OCI-LY7 (cell line): ENCODE measurements at regions not wholly inside any gene's neighbourhood (a gene's known extent, or its start where the extent isn't known, plus 50 kb on each side); places are given as distances from the start of the nearest gene placed in this dataset.

Experiments used
- BruUV-seq: library from RNA; stranded (reverse); fragments of 400-500 nt; replicated peaks from 2 replicates; lab custom pipeline; 2021; lab: Mats Ljungman, UMichigan
- CTCF ChIA-PET: fragments of 300-600 bp; sonication (Branson Sonifier 250); formaldehyde crosslinking; loops from one replicate; lab custom pipeline; 2022; ENCODE audit warnings: antibody characterized with exemption; ENCODE audit not compliant: unreplicated experiment; lab: Charles Lee
- POLR2A ChIA-PET: fragments of 300-600 bp; sonication (Branson Sonifier 250); formaldehyde crosslinking; loops from one replicate; lab custom pipeline; 2022; ENCODE audit warnings: antibody characterized with exemption; lab: Charles Lee
- DNase-seq: peaks from one replicate; pipeline ENCODE4 v3.0.0-alpha.2; 2015; ENCODE audit warnings: low spot score
- H2AFZ ChIP-seq: fragments of 200-600 bp; sonication (generic), shearing (Covaris generic); 2 replicates; pipeline ENCODE4 v1.6.1; 2014; ENCODE audit warnings: mild to moderate bottlenecking, antibody characterized with exemption, low read length, moderate library complexity
- H3K27ac ChIP-seq: fragments of 200-600 bp; sonication (generic); 2 replicates; pipeline ENCODE4 v1.5.1; 2014; ENCODE audit warnings: mixed run types, low read depth, mild to moderate bottlenecking, moderate library complexity, low read length, inconsistent platforms; ENCODE audit not compliant: poor library complexity, severe bottlenecking
- H3K36me3 ChIP-seq: fragments of 200-600 bp; sonication (generic); 2 replicates; pipeline ENCODE4 v1.6.1; 2014; ENCODE audit warnings: mild to moderate bottlenecking, antibody characterized with exemption, low read length, moderate library complexity, mixed read lengths; ENCODE audit not compliant: insufficient read depth
- H3K4me1 ChIP-seq: fragments of 200-600 bp; sonication (generic); 2 replicates; pipeline ENCODE4 v1.5.1; 2014; ENCODE audit warnings: mild to moderate bottlenecking, low read length; ENCODE audit not compliant: insufficient read depth, poor library complexity, severe bottlenecking
- H3K4me2 ChIP-seq: fragments of 200-600 bp; sonication (generic); 2 replicates; pipeline ENCODE4 v1.6.1; 2014; ENCODE audit warnings: mild to moderate bottlenecking, low read length
- H3K4me3 ChIP-seq: fragments of 200-600 bp; sonication (generic); 2 replicates; pipeline ENCODE4 v1.5.1; 2014; ENCODE audit warnings: mild to moderate bottlenecking, low read depth, low read length; ENCODE audit not compliant: poor library complexity, severe bottlenecking
- H3K79me2 ChIP-seq: fragments of 200-600 bp; sonication (generic); 2 replicates; pipeline ENCODE4 v1.6.1; 2016; ENCODE audit warnings: low read depth, mild to moderate bottlenecking, low read length, moderate library complexity, mixed read lengths; ENCODE audit not compliant: insufficient read depth
- H3K9me2 ChIP-seq: fragments of 200-600 bp; sonication (generic); 2 replicates; pipeline ENCODE4 v1.6.1; 2016; ENCODE audit warnings: mild to moderate bottlenecking, low read length, mixed read lengths; ENCODE audit not compliant: insufficient read depth
- H3K9me3 ChIP-seq: fragments of 200-600 bp; sonication (generic); 2 replicates; pipeline ENCODE4 v1.6.1; 2014; ENCODE audit warnings: mild to moderate bottlenecking, mixed run types, low read length, mixed read lengths
- H4K20me1 ChIP-seq: fragments of 200-600 bp; sonication (generic); 2 replicates; pipeline ENCODE4 v1.6.1; 2014; ENCODE audit warnings: mild to moderate bottlenecking, antibody characterized with exemption, low read length, moderate library complexity, mixed read lengths; ENCODE audit not compliant: insufficient read depth
- CTCF ChIP-seq: fragments of 200-600 bp; sonication (generic); conservative IDR thresholded peaks from 2 replicates; pipeline ENCODE4 v1.5.1; 2014; ENCODE audit warnings: mild to moderate bottlenecking, antibody characterized with exemption, low read length, moderate library complexity, mixed read lengths
- EZH2phosphoT487 ChIP-seq: fragments of 200-600 bp; sonication (generic); IDR thresholded peaks from 2 replicates; pipeline ENCODE4 v1.6.1; 2018; ENCODE audit warnings: low read depth, borderline replicate concordance, mild to moderate bottlenecking, mixed run types, antibody characterized with exemption, low read length, moderate library complexity, mixed read lengths
- intact Hi-C: fragments of 100-400 bp; cut with micrococcal nuclease; formaldehyde crosslinking; loops from one replicate; pipeline ENCODE4 v1.10.0; 2022; ENCODE audit not compliant: unreplicated experiment

GRCh38 chr10:62582101-62582705 lies 208.0 kb downstream of the ZNF365 start:
- H4K20me1 ChIP-seq: no peaks in the 10 kb centered on the region
- H3K27ac ChIP-seq: no peak overlapping the region
- intact Hi-C loops: no loop called here
- CTCF ChIA-PET: no interaction called here
- no peaks in the 10 kb centered on the region for H3K4me1 ChIP-seq
- H3K4me2 ChIP-seq: no peak overlapping the region
- no peak overlapping the region for H3K4me3 ChIP-seq
- H3K36me3 ChIP-seq: no peaks in the 10 kb centered on the region
- H3K79me2 ChIP-seq: no peaks in the 10 kb centered on the region
- POLR2A ChIA-PET: no interaction called here
- H3K9me3 ChIP-seq: no peaks in the 10 kb centered on the region
- no peaks in the 10 kb centered on the region for H3K9me2 ChIP-seq
- no peak for TF ChIP-seq CTCF
- TF ChIP-seq EZH2phosphoT487: no peak
- DNase-seq: no peak
- H2AFZ ChIP-seq: no peak overlapping the region
- no TSS peak for BruUV-seq

GRCh38 chr10:62582804-62583208 lies 208.6 kb downstream of the ZNF365 start:
- H3K36me3 ChIP-seq: no peaks in the 10 kb centered on the region
- no peak for DNase-seq
- no peaks in the 10 kb centered on the region for H3K9me3 ChIP-seq
- no peaks in the 10 kb centered on the region for H3K4me1 ChIP-seq
- H3K9me2 ChIP-seq: no peaks in the 10 kb centered on the region
- no peak overlapping the region for H2AFZ ChIP-seq
- no TSS peak for BruUV-seq
- no peak overlapping the region for H3K4me3 ChIP-seq
- no peak overlapping the region for H3K27ac ChIP-seq
- H4K20me1 ChIP-seq: no peaks in the 10 kb centered on the region
- intact Hi-C loops: no loop called here
- H3K4me2 ChIP-seq: no peak overlapping the region
- no peaks in the 10 kb centered on the region for H3K79me2 ChIP-seq
- ChIA-PET CTCF (no interaction called here), POLR2A (interaction anchor here (0.6 kb wide), 1 partner anchor 560 kb away, joined by 3 read pairs; no protein-coding TSS in a partner anchor)
- TF ChIP-seq CTCF (no peak), EZH2phosphoT487 (no peak)

GRCh38 chr10:62583876-62584615 lies 209.9 kb downstream of the ZNF365 start:
- H3K36me3 ChIP-seq: no peaks in the 10 kb centered on the region
- POLR2A ChIA-PET: interaction anchor here (1.6 kb wide), 1 partner anchor 10 kb away, joined by 6 read pairs; no protein-coding TSS in a partner anchor
- CTCF ChIA-PET: no interaction called here
- no peak overlapping the region for H2AFZ ChIP-seq
- H3K27ac ChIP-seq: no peak overlapping the region
- no peak overlapping the region for H3K4me3 ChIP-seq
- H3K4me2 ChIP-seq: no peak overlapping the region
- BruUV-seq: no TSS peak
- intact Hi-C loops: no loop called here
- TF ChIP-seq EZH2phosphoT487: no peak
- TF ChIP-seq CTCF: no peak
- no peaks in the 10 kb centered on the region for H4K20me1 ChIP-seq
- H3K9me3 ChIP-seq: no peaks in the 10 kb centered on the region
- DNase-seq: no peak
- H3K79me2 ChIP-seq: no peaks in the 10 kb centered on the region
- no peaks in the 10 kb centered on the region for H3K9me2 ChIP-seq
- H3K4me1 ChIP-seq: no peaks in the 10 kb centered on the region
